OCI-LY7 (cell line): ENCODE measurements at regions not wholly inside any gene's neighbourhood (a gene's known extent, or its start where the extent isn't known, plus 50 kb on each side); places are given as distances from the start of the nearest gene placed in this dataset.

Experiments
- CTCF ChIP-seq: fragments of 200-600 bp; sonication (generic); conservative IDR thresholded peaks from 2 replicates; pipeline ENCODE4 v1.5.1; 2014; ENCODE audit warnings: mild to moderate bottlenecking, antibody characterized with exemption, low read length, moderate library complexity, mixed read lengths
- EZH2phosphoT487 ChIP-seq: fragments of 200-600 bp; sonication (generic); IDR thresholded peaks from 2 replicates; pipeline ENCODE4 v1.6.1; 2018; ENCODE audit warnings: low read depth, borderline replicate concordance, mild to moderate bottlenecking, mixed run types, antibody characterized with exemption, low read length, moderate library complexity, mixed read lengths

GRCh38 chr6:103872678-103873077 is 987.0 kb downstream of the HACE1 start:
- no peak for TF ChIP-seq CTCF
- no peak for TF ChIP-seq EZH2phosphoT487
